ENCODE measurements at regions not wholly inside any gene's neighbourhood (a gene's known extent, or its start where the extent isn't known, plus 50 kb on each side); places are given as distances from the start of the nearest gene placed in this dataset.
"Not testable (repeated sequence)": the region's sequence is repeated elsewhere in the genome, so short reads cannot be mapped to it uniquely, and the experiment has no call there.

- DNase-seq = no peak
Observed at GRCh38 chr3:30539206-30539605, 67.2 kb upstream of the TGFBR2 start.

- DNase-seq = no peak
Observed at GRCh38 chr3:30539772-30540171, 66.6 kb upstream of the TGFBR2 start.

GRCh38 chr3:30541156-30541555 lies 65.2 kb upstream of the TGFBR2 start:
- DNase-seq = not testable (repeated sequence)

GRCh38 chr3:30542897-30543296 lies 63.5 kb upstream of the TGFBR2 start:
- DNase-seq = no peak

- no peak for DNase-seq
Observed at GRCh38 chr3:30544812-30545211, 61.6 kb upstream of the TGFBR2 start.

GRCh38 chr3:30546934-30547333 lies 59.5 kb upstream of the TGFBR2 start:
- DNase-seq = no peak

GRCh38 chr3:30547716-30548115 lies 58.7 kb upstream of the TGFBR2 start:
- DNase-seq = no peak

- DNase-seq = no peak
Observed at GRCh38 chr3:30548600-30548999, 57.8 kb upstream of the TGFBR2 start.

GRCh38 chr3:30549600-30549999 lies 56.8 kb upstream of the TGFBR2 start:
- DNase-seq = no peak

GRCh38 chr3:30550246-30550645 lies 56.2 kb upstream of the TGFBR2 start:
- no peak for DNase-seq

- DNase-seq = no peak
Observed at GRCh38 chr3:30551266-30551665, 55.1 kb upstream of the TGFBR2 start.

- DNase-seq = no peak
Observed at GRCh38 chr3:30551927-30552326, 54.5 kb upstream of the TGFBR2 start.

- DNase-seq = no peak
Observed at GRCh38 chr3:30553641-30554316, 52.6 kb upstream of the TGFBR2 start.

GRCh38 chr3:30554317-30554690 lies 52.1 kb upstream of the TGFBR2 start:
- DNase-seq = no peak

GRCh38 chr3:30555968-30556367 lies 50.4 kb upstream of the TGFBR2 start:
- no peak for DNase-seq
